ENCODE measurements at regions not wholly inside any gene's neighbourhood (a gene's known extent, or its start where the extent isn't known, plus 50 kb on each side); places are given as distances from the start of the nearest gene placed in this dataset.
A peak's percentile ranks its signal among the peaks of the same experiment; 100 is the strongest.

GRCh38 chr21:15406791-15407190 is 323.0 kb upstream of the USP25 start:
- H3K9ac ChIP-seq (ENCODE audit: low read length) = no peak overlapping the region
- H4K91ac ChIP-seq (ENCODE audit: low read depth, low read length) = no peak overlapping the region
- H2AFZ ChIP-seq (ENCODE audit: insufficient read depth, low read length, poor library complexity) = no peak overlapping the region
- no peaks in the 10 kb centered on the region for H3K9me3 ChIP-seq (ENCODE audit: insufficient read depth, low read depth, low read length)
- no peak overlapping the region for H3K4me2 ChIP-seq (ENCODE audit: low read length)
- H2AK5ac ChIP-seq (ENCODE audit: low read length) = no peak overlapping the region
- no peak overlapping the region for H4K12ac ChIP-seq (ENCODE audit: low read depth, low read length)
- H3K18ac ChIP-seq (ENCODE audit: low read length) = no peak overlapping the region
- no peak overlapping the region for H2BK5ac ChIP-seq (ENCODE audit: low read depth, low read length, poor library complexity)
- DNase-seq = no peak
- no peak overlapping the region for H3K4ac ChIP-seq (ENCODE audit: low read depth, low read length)
- H2BK120ac ChIP-seq (ENCODE audit: insufficient read depth, low read length, poor library complexity) = no peak overlapping the region
- H3K27ac ChIP-seq (ENCODE audit: low read depth, low read length) = no peak overlapping the region
- H3K4me3 ChIP-seq (ENCODE audit: low read depth, low read length) = no peak overlapping the region
- no peak overlapping the region for H3K14ac ChIP-seq (ENCODE audit: low read length)
- H3K36me3 ChIP-seq (ENCODE audit: control insufficient read depth in 1 of 2, insufficient read depth in 2 of 2, low read length in 2 of 2) = no peaks in the 10 kb centered on the region
- H3K79me2 ChIP-seq (ENCODE audit: control insufficient read depth, insufficient read depth, low read length, poor library complexity) = no peaks in the 10 kb centered on the region
- no peaks in the 10 kb centered on the region for H3K27me3 ChIP-seq (ENCODE audit: insufficient read depth, low read length)
- no peaks in the 10 kb centered on the region for H3K79me1 ChIP-seq (ENCODE audit: low read length)
- peak overlapping the region; percentile 46 for H2BK12ac ChIP-seq (ENCODE audit: low read length)
- H4K8ac ChIP-seq (ENCODE audit: low read depth, low read length) = no peak overlapping the region
- peaks cover 3 to 4% of the 10 kb centered on the region in 2 experiments for H3K4me1 ChIP-seq (ENCODE audit: control insufficient read depth in 1 of 2, insufficient read depth in 2 of 2, low read length in 2 of 2)
- no CpG with 5 or more reads among the region's 4 CpGs for WGBS (ENCODE audit: extremely low coverage, insufficient coverage, insufficient read length)
- H3K23ac ChIP-seq (ENCODE audit: low read length) = no peak overlapping the region

GRCh38 chr21:15407585-15407984 is 322.2 kb upstream of the USP25 start:
- Histone ChIP-seq H4K8ac (ENCODE audit: low read depth, low read length) (no peak overlapping the region), H3K14ac (ENCODE audit: low read length) (no peak overlapping the region), H3K36me3 (ENCODE audit: control insufficient read depth in 1 of 2, insufficient read depth in 2 of 2, low read length in 2 of 2) (no peaks in the 10 kb centered on the region), H3K4me2 (ENCODE audit: low read length) (no peak overlapping the region), H3K27me3 (ENCODE audit: insufficient read depth, low read length) (no peaks in the 10 kb centered on the region), H3K23ac (ENCODE audit: low read length) (no peak overlapping the region), H3K27ac (ENCODE audit: low read depth, low read length) (no peak overlapping the region), H2BK12ac (ENCODE audit: low read length) (no peak overlapping the region), H3K79me1 (ENCODE audit: low read length) (no peaks in the 10 kb centered on the region), H2BK5ac (ENCODE audit: low read depth, low read length, poor library complexity) (no peak overlapping the region), H3K4ac (ENCODE audit: low read depth, low read length) (no peak overlapping the region), H2BK120ac (ENCODE audit: insufficient read depth, low read length, poor library complexity) (no peak overlapping the region), H2AK5ac (ENCODE audit: low read length) (no peak overlapping the region), H4K91ac (ENCODE audit: low read depth, low read length) (no peak overlapping the region), H3K18ac (ENCODE audit: low read length) (no peak overlapping the region), H3K79me2 (ENCODE audit: control insufficient read depth, insufficient read depth, low read length, poor library complexity) (no peaks in the 10 kb centered on the region), H3K4me1 (ENCODE audit: control insufficient read depth in 1 of 2, insufficient read depth in 2 of 2, low read length in 2 of 2) (peaks cover 3 to 4% of the 10 kb centered on the region in 2 experiments), H3K9me3 (ENCODE audit: insufficient read depth, low read depth, low read length) (no peaks in the 10 kb centered on the region), H2AFZ (ENCODE audit: insufficient read depth, low read length, poor library complexity) (no peak overlapping the region), H3K4me3 (ENCODE audit: low read depth, low read length) (no peak overlapping the region), H3K9ac (ENCODE audit: low read length) (no peak overlapping the region), H4K12ac (ENCODE audit: low read depth, low read length) (no peak overlapping the region)
- DNase-seq = no peak
- no CpG with 5 or more reads among the region's 5 CpGs for WGBS (ENCODE audit: extremely low coverage, insufficient coverage, insufficient read length)

- no peak overlapping the region for H3K4me2 ChIP-seq (ENCODE audit: low read length)
- H2AFZ ChIP-seq (ENCODE audit: insufficient read depth, low read length, poor library complexity) = no peak overlapping the region
- no CpG with 5 or more reads among the region's 2 CpGs for WGBS (ENCODE audit: extremely low coverage, insufficient coverage, insufficient read length)
Measured at GRCh38 chr21:15408089-15408488, 321.7 kb upstream of the USP25 start.

GRCh38 chr21:15409031-15409430 is 320.8 kb upstream of the USP25 start:
- Histone ChIP-seq H3K4me3 (ENCODE audit: low read depth, low read length) (no peak overlapping the region), H3K23ac (ENCODE audit: low read length) (no peak overlapping the region), H2AFZ (ENCODE audit: insufficient read depth, low read length, poor library complexity) (no peak overlapping the region), H2BK5ac (ENCODE audit: low read depth, low read length, poor library complexity) (no peak overlapping the region), H3K27ac (ENCODE audit: low read depth, low read length) (no peak overlapping the region), H3K36me3 (ENCODE audit: control insufficient read depth in 1 of 2, insufficient read depth in 2 of 2, low read length in 2 of 2) (no peaks in the 10 kb centered on the region), H2AK5ac (ENCODE audit: low read length) (no peak overlapping the region), H3K18ac (ENCODE audit: low read length) (no peak overlapping the region), H3K14ac (ENCODE audit: low read length) (no peak overlapping the region), H3K4me1 (ENCODE audit: control insufficient read depth in 1 of 2, insufficient read depth in 2 of 2, low read length in 2 of 2) (peaks cover 3 to 4% of the 10 kb centered on the region in 2 experiments), H4K12ac (ENCODE audit: low read depth, low read length) (no peak overlapping the region), H3K79me1 (ENCODE audit: low read length) (no peaks in the 10 kb centered on the region), H3K9ac (ENCODE audit: low read length) (no peak overlapping the region), H4K8ac (ENCODE audit: low read depth, low read length) (no peak overlapping the region), H3K9me3 (ENCODE audit: insufficient read depth, low read depth, low read length) (no peaks in the 10 kb centered on the region), H3K4me2 (ENCODE audit: low read length) (no peak overlapping the region), H2BK12ac (ENCODE audit: low read length) (no peak overlapping the region), H3K79me2 (ENCODE audit: control insufficient read depth, insufficient read depth, low read length, poor library complexity) (no peaks in the 10 kb centered on the region), H3K27me3 (ENCODE audit: insufficient read depth, low read length) (no peaks in the 10 kb centered on the region), H2BK120ac (ENCODE audit: insufficient read depth, low read length, poor library complexity) (no peak overlapping the region), H3K4ac (ENCODE audit: low read depth, low read length) (no peak overlapping the region), H4K91ac (ENCODE audit: low read depth, low read length) (no peak overlapping the region)
- DNase-seq = no peak
- WGBS (ENCODE audit: extremely low coverage, insufficient coverage, insufficient read length) = no CpG with 5 or more reads among the region's 1 CpG

More at GRCh38 chr21:15408089-15408488, 321.7 kb upstream of the USP25 start:
- Histone ChIP-seq H2BK120ac (ENCODE audit: insufficient read depth, low read length, poor library complexity) (no peak overlapping the region), H2BK12ac (ENCODE audit: low read length) (no peak overlapping the region), H3K14ac (ENCODE audit: low read length) (no peak overlapping the region), H3K9me3 (ENCODE audit: insufficient read depth, low read depth, low read length) (no peaks in the 10 kb centered on the region), H2BK5ac (ENCODE audit: low read depth, low read length, poor library complexity) (no peak overlapping the region), H3K36me3 (ENCODE audit: control insufficient read depth in 1 of 2, insufficient read depth in 2 of 2, low read length in 2 of 2) (no peaks in the 10 kb centered on the region), H2AK5ac (ENCODE audit: low read length) (no peak overlapping the region), H4K12ac (ENCODE audit: low read depth, low read length) (no peak overlapping the region), H3K4me1 (ENCODE audit: control insufficient read depth in 1 of 2, insufficient read depth in 2 of 2, low read length in 2 of 2) (peaks cover 3 to 4% of the 10 kb centered on the region in 2 experiments), H3K4ac (ENCODE audit: low read depth, low read length) (no peak overlapping the region), H3K23ac (ENCODE audit: low read length) (no peak overlapping the region), H4K91ac (ENCODE audit: low read depth, low read length) (no peak overlapping the region), H3K4me3 (ENCODE audit: low read depth, low read length) (no peak overlapping the region), H3K18ac (ENCODE audit: low read length) (no peak overlapping the region), H3K9ac (ENCODE audit: low read length) (no peak overlapping the region), H3K79me1 (ENCODE audit: low read length) (no peaks in the 10 kb centered on the region), H3K27me3 (ENCODE audit: insufficient read depth, low read length) (no peaks in the 10 kb centered on the region), H3K27ac (ENCODE audit: low read depth, low read length) (no peak overlapping the region), H3K79me2 (ENCODE audit: control insufficient read depth, insufficient read depth, low read length, poor library complexity) (no peaks in the 10 kb centered on the region), H4K8ac (ENCODE audit: low read depth, low read length) (no peak overlapping the region)
- no peak for DNase-seq

Data from trophoblast cell (in vitro differentiated cells and primary cell).